GDM1 (cell line): ENCODE measurements at regions not wholly inside any gene's neighbourhood (a gene's known extent, or its start where the extent isn't known, plus 50 kb on each side); places are given as distances from the start of the nearest gene placed in this dataset.

Source experiments
- DNase-seq: peaks from one replicate; lab custom pipeline; 2025; lab: John Stamatoyannopoulos, UW

- no peak for DNase-seq
Measured at GRCh38 chr12:92359581-92360209, 214.0 kb upstream of the BTG1 start.

GRCh38 chr12:92357584-92358261 lies 212.1 kb upstream of the BTG1 start:
- no peak for DNase-seq

- no peak for DNase-seq
Measured at GRCh38 chr12:92356425-92356824, 210.8 kb upstream of the BTG1 start.

- no peak for DNase-seq
Measured at GRCh38 chr12:92349635-92350034, 204.0 kb upstream of the BTG1 start.

GRCh38 chr12:92342574-92342973 lies 196.9 kb upstream of the BTG1 start:
- no peak for DNase-seq

- DNase-seq, result no peak
Measured at GRCh38 chr12:92341065-92341668, 195.5 kb upstream of the BTG1 start.

- DNase-seq, result no peak
Measured at GRCh38 chr12:92340441-92341064, 194.9 kb upstream of the BTG1 start.

- no peak for DNase-seq
Measured at GRCh38 chr12:92340003-92340402, 194.4 kb upstream of the BTG1 start.

GRCh38 chr12:92339198-92339821 lies 193.7 kb upstream of the BTG1 start:
- DNase-seq, result no peak

GRCh38 chr12:92338671-92339070 lies 193.0 kb upstream of the BTG1 start:
- no peak for DNase-seq

GRCh38 chr12:92338102-92338501 lies 192.5 kb upstream of the BTG1 start:
- DNase-seq, result no peak

GRCh38 chr12:92337128-92337527 lies 191.5 kb upstream of the BTG1 start:
- no peak for DNase-seq

GRCh38 chr12:92336641-92337040 lies 191.0 kb upstream of the BTG1 start:
- DNase-seq, result no peak

GRCh38 chr12:92335831-92336230 lies 190.2 kb upstream of the BTG1 start:
- DNase-seq, result no peak

- DNase-seq, result no peak
Measured at GRCh38 chr12:92334552-92334951, 188.9 kb upstream of the BTG1 start.

GRCh38 chr12:92332552-92332951 lies 186.9 kb upstream of the BTG1 start:
- no peak for DNase-seq

- no peak for DNase-seq
Measured at GRCh38 chr12:92331383-92331782, 185.7 kb upstream of the BTG1 start.

- DNase-seq, result no peak
Measured at GRCh38 chr12:92330654-92331053, 185.0 kb upstream of the BTG1 start.

- no peak for DNase-seq
Measured at GRCh38 chr12:92326877-92327276, 181.2 kb upstream of the BTG1 start.

GRCh38 chr12:92324849-92325500 lies 179.3 kb upstream of the BTG1 start:
- DNase-seq, result no peak

GRCh38 chr12:92312463-92312964 lies 166.9 kb upstream of the BTG1 start:
- DNase-seq, result no peak
